ENCODE measurements at regions not wholly inside any gene's neighbourhood (a gene's known extent, or its start where the extent isn't known, plus 50 kb on each side); places are given as distances from the start of the nearest gene placed in this dataset.

GRCh38 chr2:43075054-43075593 is 151.3 kb downstream of the ZFP36L2 start:
- H2AFZ ChIP-seq: no peak overlapping the region
- Mint-ChIP-seq H3K9me3 (no peaks in the 10 kb centered on the region), H3K4me1 (peaks cover 7% of the 10 kb centered on the region), H3K4me3 (no peak overlapping the region), H3K36me3 (ENCODE audit: low read depth) (no peaks in the 10 kb centered on the region), H3K27me3 (ENCODE audit: insufficient read depth, low read depth, poor library complexity) (peaks cover 13% of the 10 kb centered on the region), H3K27ac (no peak overlapping the region)
- no peaks in the 10 kb centered on the region for H3K4me1 ChIP-seq (ENCODE audit: insufficient read depth)
- H3F3A ChIP-seq (replicated peaks; ENCODE audit: low read depth): no peaks in the 10 kb centered on the region
- H3K27me3 ChIP-seq (ENCODE audit: insufficient read depth): no peaks in the 10 kb centered on the region
- ATAC-seq (no peak), DNase-seq (ENCODE audit: low spot score) (no peak)
- no peak overlapping the region for H3K27ac ChIP-seq (ENCODE audit: low read depth)
- no peak overlapping the region for H3K4me3 ChIP-seq
- no peak for TF ChIP-seq ZNF462 (CRISPR knock-in tag; IDR thresholded peaks at IDR 0.05)
- no peak for TF ChIP-seq ETS1 (IDR thresholded peaks at IDR 0.05)
- TF ChIP-seq STAT1 (IDR thresholded peaks at IDR 0.05; ENCODE audit: unreplicated experiment): no peak
- no peak for TF ChIP-seq EZH2 (IDR thresholded peaks at IDR 0.05; ENCODE audit: low read depth, unreplicated experiment)
- TF ChIP-seq CTCF (conservative IDR thresholded peaks at IDR 0.05; ENCODE audit: low read depth in 2 of 2): no peak
- no peak for TF ChIP-seq NANOG (IDR thresholded peaks at IDR 0.05; ENCODE audit: borderline replicate concordance)
- TF ChIP-seq REST (IDR thresholded peaks at IDR 0.05; ENCODE audit: unreplicated experiment): no peak
- TF ChIP-seq ZNF114 (CRISPR knock-in tag; IDR thresholded peaks at IDR 0.05): no peak
- no peak for TF ChIP-seq EZH2phosphoT487 (IDR thresholded peaks at IDR 0.05; ENCODE audit: unreplicated experiment)
- TF ChIP-seq POLR2AphosphoS5 (IDR thresholded peaks at IDR 0.05; ENCODE audit: low read depth): no peak
- no peak for TF ChIP-seq ZNF331 (CRISPR knock-in tag; IDR thresholded peaks at IDR 0.05; ENCODE audit: low read depth)
- no peak for TF ChIP-seq JUNB (IDR thresholded peaks at IDR 0.05; ENCODE audit: unreplicated experiment)
- no peak for TF ChIP-seq CREB1 (CRISPR knock-in tag; IDR thresholded peaks at IDR 0.05; ENCODE audit: low read depth)
- no peaks in the 10 kb centered on the region; the same call in 1 of the 2 replicates for H3K36me3 ChIP-seq (ENCODE audit: insufficient read depth)
- no peak overlapping the region for H3K4me2 ChIP-seq
- no peaks in the 10 kb centered on the region for H4K20me1 ChIP-seq (replicated peaks; ENCODE audit: insufficient read depth)
- no peaks in the 10 kb centered on the region for H3K9me2 ChIP-seq (ENCODE audit: insufficient read depth)
- no peaks in the 10 kb centered on the region for H3K79me2 ChIP-seq (replicated peaks; ENCODE audit: insufficient read depth)

Measured in GM23338 (cell line).